GM19395 (cell line): ENCODE measurements at regions not wholly inside any gene's neighbourhood (a gene's known extent, or its start where the extent isn't known, plus 50 kb on each side); places are given as distances from the start of the nearest gene placed in this dataset.

Experiments
- ATAC-seq: cut with Tn5 transposase; IDR thresholded peaks from one replicate; pipeline ENCODE4 v1.9.1; 2021; ENCODE audit warnings: mild to moderate bottlenecking, moderate library complexity; ENCODE audit not compliant: unreplicated experiment

DNA sequence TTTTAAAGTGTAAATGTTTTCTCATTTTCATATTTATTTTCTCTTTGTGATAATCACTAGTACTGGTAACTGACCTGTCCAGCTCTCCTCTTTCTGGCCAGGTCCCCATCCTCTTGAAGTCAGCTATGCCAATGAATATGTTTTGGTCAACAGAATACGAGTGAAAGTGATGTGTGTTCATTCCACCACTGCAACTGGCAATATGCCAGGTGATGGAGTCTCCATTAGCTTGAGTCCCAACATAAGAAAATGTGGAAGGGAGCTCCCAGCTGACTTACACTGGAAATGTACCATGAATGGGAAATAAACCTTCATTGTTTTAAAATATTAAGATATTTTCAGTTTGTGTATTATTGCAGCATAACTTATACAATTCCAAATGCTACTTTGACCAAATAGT lies 75.8 kb downstream of the CCDC34 start:
- ATAC-seq: no peak

DNA sequence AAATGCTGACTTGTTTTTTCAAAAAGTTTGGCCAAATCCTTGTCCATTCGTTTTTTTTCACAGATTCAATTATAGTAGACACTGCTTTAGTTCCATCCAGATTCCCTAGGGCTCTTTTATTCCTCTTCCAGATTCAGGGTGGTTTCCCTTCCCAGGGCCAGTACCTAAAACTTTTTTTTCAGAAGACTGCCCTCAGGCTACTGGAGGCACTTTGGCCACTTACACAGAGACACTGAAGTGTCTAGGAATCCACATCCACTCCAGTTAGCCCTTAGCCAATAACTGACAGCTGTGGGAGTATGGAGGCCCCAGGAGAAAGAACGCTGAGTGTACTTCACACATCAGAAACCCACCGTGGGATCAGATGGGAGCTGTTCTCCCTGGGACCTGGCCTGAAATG lies 77.3 kb downstream of the CCDC34 start:
- no peak for ATAC-seq

DNA sequence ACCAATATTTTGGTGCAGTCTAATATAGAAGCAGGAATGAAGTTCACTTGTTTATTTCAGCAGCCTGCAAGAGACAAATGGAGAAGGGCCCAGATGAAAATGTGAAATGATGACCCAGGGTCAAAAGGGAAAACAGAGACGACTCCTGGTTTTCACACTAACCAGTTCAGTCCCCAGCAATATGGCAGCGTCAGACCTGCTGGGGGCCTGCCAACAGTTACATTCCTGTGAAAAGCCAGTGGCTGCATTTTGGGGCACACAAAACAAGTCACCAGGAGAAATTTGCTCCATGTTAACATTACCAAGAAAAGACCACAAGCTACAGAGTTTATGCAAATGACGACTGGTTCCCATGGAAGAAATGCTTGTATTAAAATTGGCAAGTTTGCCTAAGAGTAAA lies 80.2 kb downstream of the CCDC34 start:
- no peak for ATAC-seq

DNA sequence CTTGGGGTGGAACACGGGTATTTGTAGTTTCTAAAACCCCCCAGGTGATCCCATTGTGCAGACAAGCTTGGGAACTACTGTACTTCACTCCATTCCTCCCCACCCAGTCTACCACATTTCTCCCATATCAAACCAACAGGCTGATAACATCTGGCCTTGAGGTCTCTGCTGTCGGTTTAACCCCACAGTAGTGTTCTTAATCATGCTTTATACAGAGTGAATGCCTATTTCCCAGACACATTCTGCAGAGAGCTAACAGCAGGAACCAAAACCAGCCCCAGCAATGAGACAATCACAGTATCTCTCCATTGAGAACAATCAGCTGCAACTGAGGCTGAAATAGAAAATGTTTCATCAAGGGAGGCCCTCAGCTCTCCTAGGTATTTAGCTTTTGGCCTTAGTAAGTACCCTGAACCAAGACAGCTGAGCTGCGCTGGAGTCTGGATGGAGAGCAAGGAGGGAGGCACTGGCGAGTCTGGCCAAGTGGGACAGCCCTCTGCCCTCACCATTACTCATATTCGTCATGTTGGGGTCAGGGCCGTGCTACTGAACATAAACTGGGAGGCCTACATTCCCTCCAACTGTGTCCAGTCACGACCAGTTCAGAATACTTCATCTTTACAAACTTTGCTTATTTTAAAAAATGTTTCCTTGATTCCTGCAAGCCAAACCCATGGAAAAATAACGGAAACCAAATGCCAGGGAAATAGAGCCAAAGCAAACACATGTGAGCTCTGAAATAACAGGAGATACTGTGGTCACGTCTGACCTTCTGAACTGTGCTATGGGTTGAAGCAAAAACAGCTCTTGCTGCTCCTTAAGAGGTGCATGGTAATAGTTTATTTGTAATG lies 81.0 kb downstream of the CCDC34 start:
- ATAC-seq: no peak

DNA sequence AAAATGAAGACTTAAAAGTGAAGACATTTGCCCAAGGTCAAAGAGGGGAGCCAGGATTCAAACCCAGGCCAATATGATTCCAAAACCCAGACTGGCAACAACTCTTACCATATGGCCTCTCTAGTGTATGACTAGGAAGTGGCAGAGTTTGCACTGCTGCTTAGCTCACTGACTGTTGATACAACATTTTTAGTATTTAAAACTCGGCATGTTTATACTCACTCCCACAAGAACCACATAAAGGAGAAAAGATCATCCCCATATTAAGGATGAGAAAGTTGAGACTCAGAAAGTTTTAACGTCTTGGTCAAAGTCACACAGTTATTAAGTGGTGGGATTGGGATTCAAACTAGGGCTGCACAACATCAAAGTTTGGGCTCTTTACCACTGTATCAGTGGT lies 81.7 kb downstream of the CCDC34 start:
- ATAC-seq: no peak

DNA sequence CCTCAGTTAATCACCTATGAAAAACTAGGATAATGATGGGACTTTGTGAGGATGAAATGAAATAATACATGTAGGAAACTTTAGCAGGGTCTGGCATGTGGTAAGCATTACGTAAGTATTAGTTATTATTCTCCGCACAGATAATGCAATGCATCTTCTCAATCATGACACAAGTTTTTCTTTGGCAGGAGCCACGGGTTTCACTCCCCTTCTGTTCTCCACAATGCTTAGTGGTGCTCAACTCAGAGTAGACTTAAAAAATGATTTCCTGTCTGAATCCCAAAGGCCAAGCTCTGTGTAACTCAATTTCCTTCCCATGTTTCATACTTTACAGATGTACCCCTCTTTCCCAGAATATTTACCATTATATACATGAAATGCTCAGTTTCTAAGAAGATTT lies 82.9 kb downstream of the CCDC34 start:
- ATAC-seq: no peak

DNA sequence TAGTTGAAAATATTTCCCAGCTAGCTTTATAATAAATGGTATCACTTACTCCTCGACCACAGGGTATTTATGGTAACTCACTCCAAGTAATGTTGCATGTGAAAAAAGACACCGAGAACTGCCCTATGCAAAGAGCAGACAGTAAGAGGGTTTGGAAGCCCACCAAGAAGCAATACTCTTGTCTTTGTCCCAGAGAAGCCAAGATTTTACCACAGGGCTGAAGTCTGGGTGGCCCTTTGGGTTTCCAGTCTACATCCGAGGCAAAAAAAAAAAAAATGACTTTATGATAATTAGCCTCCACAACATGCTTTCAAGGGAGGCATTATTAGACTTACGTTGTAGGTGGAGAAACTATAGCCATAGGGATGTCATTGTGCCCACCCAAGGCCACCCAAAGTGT lies 83.6 kb downstream of the CCDC34 start:
- ATAC-seq: no peak

DNA sequence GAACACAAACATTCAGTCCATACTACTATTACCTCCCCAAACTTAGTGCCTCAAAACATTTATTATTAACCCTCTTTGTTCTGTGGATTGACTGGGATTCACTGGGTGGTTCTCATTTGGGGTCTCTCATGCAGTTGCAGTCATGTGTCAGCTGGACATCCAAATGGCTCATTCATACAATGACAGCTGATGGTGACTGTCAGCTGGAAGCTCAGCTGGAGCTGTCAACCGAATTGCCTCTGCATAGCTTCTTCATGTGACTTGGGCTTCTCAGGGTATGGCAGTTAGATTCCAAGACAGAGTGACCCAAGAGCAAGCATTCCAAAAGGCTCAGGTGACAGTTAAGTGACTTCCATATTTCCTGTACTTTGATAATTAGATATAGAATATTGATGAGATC lies 85.2 kb downstream of the CCDC34 start:
- ATAC-seq: no peak

DNA sequence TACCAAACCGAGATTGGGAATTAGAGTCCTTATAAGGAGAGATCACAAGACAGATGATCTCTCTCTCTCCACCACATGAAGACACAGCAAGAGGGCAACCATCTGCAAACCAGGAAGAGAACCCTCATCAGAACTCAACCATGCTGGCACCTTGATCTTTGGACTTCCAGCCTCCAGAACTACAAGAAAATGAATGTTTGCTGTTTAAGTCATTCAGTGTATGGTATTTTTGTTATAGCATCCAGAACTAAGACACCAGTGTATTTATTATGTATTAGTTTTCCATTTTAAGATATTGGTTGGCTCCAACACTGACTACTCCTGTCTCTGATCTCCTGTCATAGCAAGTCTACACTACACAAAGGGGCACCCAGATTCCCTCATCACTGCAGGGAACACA lies 86.9 kb downstream of the CCDC34 start:
- ATAC-seq: no peak

DNA sequence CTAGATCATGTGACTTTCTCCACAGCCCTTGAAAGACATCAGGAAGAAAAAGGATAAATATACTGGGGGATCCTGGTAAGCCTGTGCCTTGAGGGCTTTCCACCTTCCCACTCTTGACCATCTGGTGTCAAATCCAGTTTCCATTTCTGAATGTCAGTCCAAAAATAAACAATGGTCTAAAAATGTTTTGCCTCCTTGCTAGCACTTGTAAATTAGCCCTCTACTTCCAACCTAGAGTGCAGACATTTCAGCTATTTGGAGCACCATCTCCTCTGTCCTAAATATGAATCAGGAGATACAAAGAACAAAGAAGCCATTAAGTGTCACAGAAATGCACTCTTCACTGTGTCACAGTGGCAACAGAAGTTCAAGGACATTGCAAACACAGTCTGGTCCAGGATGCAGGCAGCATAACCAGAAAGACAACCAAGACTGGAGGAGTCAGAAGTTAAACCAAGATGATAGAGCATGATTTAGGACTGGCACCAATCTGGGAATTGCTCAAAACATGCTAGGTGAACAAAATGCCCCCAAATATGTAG lies 88.1 kb downstream of the CCDC34 start:
- no peak for ATAC-seq

DNA sequence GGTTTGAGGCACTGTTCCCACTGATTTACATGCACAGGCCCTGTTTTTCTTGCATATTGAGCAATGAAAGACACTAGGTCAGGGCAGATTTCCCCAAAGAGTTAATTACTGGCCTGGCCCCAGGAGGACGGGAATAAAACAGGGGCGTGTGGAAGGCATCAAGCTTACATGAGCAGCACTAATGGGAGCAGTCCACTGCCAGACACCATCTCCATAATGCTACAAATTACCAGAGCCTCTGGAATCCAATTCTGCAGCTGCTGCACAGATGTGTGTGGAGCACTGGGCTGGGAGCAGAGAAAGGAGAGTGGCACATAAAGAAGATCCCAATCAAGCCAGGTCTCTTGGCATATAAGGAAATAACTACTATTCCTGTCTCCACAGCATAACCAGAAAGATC lies 96.9 kb downstream of the CCDC34 start:
- no peak for ATAC-seq

DNA sequence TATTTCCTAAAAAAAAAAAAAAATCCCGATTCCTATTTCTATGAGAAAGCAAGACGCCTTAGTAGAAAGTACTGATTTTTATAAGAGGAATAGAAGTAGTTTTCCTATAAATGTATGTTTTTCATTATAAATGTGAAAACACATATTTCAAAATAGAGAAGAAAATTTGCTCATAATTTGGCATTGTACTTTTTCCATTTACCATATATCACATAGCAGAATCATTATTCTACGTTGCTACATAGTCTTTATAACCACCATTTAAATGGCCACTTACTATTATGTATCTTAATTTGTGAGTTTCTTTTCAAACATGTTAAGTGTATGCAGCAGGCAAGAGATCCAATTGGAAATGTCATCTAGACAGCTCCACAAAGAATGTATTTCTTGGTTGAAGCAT lies 99.0 kb downstream of the CCDC34 start:
- ATAC-seq: no peak

DNA sequence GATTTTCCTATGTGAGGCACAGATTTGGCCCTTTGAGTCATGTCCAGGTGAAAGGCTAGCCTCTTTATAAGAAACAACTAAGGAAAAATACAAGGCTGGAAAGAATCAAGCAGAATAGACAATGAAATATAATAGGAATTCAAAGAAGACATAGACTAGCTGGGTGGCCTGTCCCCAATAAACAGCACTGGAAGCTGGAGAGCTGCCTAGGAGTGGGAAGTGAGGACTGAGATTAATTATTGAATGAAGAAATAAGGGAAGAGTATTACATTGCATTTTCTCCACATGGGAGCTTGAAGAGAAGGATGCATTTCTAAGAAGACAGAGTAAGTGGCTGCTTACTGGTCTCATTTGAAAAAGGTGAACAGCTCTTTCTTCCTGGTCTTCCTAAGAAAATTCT lies 100.0 kb downstream of the CCDC34 start:
- no peak for ATAC-seq

DNA sequence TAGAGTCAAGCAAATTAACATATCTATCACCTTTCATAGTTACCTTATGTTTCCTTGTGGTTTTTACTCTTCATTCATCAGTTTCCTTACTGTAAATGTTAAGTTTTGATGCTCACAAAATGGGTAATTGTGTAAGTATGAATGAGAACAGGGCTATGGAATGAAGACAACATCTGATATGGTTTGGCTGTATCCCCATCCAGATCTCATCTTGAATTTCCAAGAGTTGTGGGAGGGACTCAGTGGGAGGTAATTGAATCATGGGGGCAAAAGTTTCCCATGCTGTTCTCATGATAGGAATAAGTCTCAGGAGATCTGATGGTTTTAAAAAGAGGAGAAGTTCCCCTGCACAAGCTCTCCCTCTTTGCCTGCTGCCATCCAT lies 107.6 kb downstream of the CCDC34 start:
- ATAC-seq: no peak

DNA sequence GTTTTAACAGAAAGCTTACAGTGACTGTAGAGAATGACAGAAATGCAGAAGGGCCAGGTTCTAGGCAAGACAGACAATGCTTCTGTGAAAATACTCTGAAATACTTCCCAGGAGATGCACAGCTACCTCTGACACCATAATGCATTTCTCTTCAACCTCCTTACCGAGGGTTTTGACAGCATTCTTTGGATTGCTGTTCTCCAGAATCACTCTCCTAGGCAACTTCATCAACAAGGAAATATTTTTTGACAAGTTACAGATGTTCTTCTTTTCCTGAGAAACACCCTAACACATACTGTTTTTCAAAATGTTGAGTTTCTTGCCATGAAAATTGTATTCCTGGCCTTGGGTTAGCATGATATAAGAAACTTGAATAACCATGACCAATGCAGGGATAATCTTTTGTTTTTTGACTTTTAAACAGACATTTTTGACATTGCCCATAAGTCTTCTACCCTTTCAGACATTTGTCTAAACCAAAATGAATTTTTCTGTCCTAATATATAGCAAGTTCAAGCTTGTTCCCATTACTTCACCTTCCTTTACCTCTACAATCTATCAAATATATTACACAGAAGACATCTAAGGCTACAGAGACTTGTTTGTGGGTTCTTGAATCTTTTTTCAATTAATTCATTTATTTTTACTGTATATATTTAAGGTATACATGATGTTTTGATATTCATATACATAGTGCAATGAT lies 108.1 kb downstream of the CCDC34 start:
- ATAC-seq: no peak

DNA sequence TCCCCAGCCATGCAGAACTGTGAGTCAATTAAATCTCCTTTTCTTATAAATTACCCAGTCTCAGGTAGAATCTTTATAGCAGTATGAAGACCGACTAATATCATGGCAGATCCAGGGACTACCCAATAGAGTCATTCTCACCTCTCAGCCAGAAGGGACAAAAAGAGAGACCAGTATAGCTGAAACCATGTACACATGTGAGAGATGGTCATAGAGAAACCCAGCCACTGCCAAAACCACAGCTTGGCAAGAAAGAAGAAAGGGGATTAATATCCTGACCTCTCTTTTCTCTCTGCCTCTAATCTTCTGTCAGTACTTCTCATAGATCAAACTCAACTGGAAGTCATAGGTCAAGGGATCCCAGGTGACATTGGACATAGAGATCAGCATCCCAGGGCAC lies 109.8 kb downstream of the CCDC34 start:
- no peak for ATAC-seq

DNA sequence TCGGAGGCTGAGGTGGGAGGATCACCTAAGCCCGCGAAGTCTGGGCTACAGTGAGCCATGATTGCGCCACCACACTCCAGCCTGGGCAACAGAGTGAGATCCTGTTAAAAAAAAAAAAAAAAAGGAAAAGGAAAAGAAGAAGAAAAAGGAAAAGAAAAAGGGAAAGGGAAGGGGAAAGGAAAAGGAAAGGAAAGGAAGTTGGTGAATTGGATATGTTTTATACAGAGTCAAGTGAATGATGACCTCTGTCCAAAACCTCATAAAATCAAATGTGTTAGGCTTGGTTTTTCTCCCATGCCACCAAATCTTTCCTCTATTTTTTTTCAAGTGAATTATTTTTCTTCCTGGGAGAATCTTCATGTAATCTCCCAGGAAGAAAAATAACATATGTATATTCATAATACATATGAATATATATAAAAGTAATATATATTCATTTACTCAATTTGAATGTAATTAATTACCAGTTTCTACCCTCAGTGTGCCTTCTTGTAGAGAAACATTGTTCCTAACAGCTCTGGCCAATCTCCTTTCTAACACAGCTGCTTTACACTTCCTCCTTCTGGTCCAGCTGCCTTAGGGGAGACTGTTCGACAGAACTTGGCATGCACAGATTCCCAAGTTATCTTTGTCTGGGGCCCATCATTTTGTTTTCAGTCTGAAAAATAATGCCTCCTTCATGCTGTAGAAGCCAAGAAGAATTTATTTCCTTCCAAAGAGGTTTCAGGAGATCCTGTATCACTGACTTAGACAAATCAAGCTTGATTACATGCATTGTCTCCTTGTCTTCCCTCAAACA lies 111.9 kb downstream of the CCDC34 start:
- ATAC-seq: no peak

DNA sequence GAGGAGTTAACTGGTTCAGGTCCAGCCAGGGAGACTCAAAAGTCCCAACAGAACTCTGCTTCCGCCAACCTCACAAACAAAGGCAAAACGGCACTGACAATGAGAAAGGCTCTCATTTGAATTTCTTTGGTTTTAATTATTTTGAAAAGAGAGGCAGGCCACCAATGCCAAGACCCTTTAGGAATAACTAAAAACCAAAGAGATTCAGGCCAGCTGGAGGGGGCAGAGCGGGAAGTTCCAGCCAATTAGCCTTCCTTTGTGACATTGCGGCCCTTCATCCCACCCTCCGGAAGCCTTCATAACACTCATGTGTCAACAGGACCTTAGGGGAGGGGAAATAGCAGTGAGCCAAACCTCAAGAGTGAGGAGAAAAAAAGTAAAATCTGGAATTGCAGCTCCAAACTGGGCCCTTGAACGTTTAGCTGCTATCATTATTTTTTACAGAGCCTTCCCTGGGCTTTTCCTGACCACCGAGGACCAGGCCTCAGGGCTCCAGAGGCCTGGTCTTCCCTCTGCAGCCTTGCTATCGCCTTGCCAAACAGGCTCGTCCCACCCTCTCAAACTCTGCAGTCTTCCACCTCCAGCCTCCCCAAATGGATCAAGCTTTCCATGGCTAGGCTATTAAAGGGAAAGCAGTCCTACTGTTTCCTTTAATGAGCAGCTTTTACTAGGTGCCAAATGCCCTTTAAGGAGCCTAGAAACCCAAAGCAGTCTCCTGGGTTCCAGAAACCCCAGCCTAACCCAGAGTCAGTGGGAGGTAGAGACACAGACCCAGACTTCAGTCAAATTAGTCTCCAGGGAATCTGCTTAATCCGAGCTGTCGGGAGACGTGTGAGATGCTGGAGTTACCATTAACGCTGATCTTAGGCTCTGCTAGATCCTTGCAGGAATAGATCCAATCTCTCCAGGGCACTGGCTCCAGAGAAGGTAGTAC lies 114.2 kb downstream of the CCDC34 start:
- no peak for ATAC-seq

DNA sequence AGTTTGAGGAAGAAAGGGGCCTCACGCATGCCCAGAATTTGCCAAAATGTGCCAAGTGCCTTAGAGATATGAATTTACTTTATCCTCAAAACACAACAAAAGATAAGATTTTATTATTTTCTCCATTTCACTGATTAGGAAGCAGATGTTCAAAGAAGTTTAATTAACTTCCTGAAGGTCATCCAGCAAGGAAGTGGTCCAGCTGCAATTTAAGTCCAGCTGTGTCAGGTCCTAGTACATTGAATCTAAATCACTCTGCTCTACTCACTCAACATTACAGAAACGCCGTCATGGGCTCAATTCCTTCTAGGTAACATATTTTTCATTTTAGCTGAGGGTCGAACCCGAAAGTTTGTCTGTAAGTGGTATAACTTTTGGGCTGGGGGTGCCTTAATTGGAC lies 115.4 kb downstream of the CCDC34 start:
- no peak for ATAC-seq

DNA sequence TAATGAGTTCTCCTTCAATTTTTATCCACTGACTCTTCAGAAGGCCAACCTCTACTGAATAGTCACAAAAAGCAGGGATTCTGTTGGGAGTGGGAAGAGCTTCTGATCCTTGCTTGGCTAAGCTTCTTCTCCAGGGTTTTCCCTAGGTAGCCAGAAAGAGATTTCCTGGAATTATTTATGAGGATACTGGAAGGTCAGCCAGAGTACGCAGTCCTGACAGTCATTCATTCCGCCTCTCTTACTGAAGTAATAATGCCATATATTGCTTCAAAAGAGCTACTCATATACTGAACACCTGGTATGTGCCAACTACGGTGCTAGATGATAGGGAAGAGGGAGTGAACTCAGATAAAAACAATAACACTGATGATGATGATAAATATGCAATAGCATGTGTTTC lies 116.1 kb downstream of the CCDC34 start:
- ATAC-seq: no peak
